GM13977 (cell line): ENCODE measurements at regions not wholly inside any gene's neighbourhood (a gene's known extent, or its start where the extent isn't known, plus 50 kb on each side); places are given as distances from the start of the nearest gene placed in this dataset.

ENCODE experiments used
- DNase-seq: peaks from one replicate; pipeline ENCODE4 v3.0.0; 2012; ENCODE audit warnings: low spot score
- CTCF ChIP-seq: IDR thresholded peaks from 2 replicates; pipeline ENCODE4 v1.5.1; 2012; ENCODE audit warnings: mild to moderate bottlenecking, control low read depth; ENCODE audit not compliant: insufficient read depth; ENCODE audit errors: extremely low read depth, missing control alignments
- in situ Hi-C: fragments of 300-500 bp; cut with MboI; formaldehyde crosslinking; loops from one replicate; pipeline ENCODE4 v1.12.0; 2022; ENCODE audit warnings: low sequenced_read_pairs, low pct_unique_long_range_greater_than_20kb, mixed read lengths, inconsistent platforms; ENCODE audit not compliant: unreplicated experiment

DNA sequence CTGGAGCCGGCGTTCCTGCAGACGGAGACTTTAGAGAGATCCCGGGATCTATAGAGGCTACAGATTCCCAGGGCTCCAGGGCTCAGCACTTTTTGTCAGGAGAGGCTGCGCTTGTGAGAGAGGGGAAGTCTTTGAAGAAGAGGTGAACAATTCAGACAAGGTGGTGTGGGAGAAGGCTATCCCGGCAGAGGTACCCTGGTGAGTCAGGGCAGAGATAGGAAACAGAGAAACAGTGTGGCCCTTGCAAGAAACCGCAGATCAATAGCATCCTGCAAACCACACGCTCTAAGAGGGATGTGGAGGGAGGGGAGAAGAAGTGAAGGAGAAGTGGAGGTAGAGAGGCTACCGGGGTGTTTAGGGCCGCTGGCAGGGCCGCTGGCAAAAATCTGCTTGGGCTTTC is 160.5 kb upstream of the APCDD1 start:
- TF ChIP-seq CTCF = no peak
- no peak for DNase-seq
- in situ Hi-C loops = no loop called here

GRCh38 chr18:10295751-10296150 is 158.7 kb upstream of the APCDD1 start:
- no peak for TF ChIP-seq CTCF
- DNase-seq = no peak
- in situ Hi-C loops = no loop called here

DNA sequence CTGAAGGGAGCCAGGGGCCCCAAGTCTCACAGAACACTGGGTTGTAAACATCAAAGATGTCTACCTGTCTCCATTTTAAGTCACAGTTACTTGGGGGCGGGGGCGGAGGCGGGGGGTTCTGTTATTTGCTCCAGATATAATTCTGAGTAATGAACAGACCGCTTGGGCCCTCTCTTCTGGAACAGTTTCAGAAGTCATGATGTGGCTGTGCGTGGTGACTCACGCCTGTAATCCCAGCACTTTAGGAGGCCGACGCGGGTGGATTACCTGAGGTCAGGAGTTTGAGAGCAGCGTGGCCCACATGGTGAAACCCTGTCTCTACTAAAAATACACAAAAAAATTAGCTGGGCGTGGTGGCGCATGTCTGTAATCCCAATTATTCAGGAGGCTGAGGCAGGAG is 157.9 kb upstream of the APCDD1 start:
- in situ Hi-C loops = no loop called here
- DNase-seq = no peak
- TF ChIP-seq CTCF = no peak

DNA sequence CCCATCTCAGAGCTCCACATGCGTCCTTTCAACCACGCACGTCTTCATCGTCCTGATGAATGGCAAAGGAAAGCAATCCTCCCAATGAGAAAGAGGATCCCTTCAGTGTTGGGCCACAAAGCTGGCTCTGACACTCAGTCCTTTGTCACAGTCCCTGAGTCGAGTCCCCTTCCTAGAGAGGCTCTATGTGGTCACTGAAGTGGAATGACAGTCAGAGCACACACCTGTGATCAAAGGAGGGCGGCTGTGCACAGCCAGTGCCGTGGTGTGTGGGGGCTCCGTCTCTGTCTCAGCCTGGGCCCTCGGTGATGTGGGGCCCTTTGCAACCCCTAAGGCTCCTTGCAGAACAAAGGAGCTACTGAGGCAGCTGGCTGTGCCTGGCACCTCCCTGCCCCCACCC is 157.3 kb upstream of the APCDD1 start:
- TF ChIP-seq CTCF = no peak
- in situ Hi-C loops = no loop called here
- DNase-seq = no peak

GRCh38 chr18:10298346-10298745 is 156.1 kb upstream of the APCDD1 start:
- DNase-seq = no peak
- in situ Hi-C loops = no loop called here
- no peak for TF ChIP-seq CTCF

- no peak for TF ChIP-seq CTCF
- in situ Hi-C loops = no loop called here
- no peak for DNase-seq
These were observed 154.8 kb upstream of the APCDD1 start for GRCh38 chr18:10299643-10300042.

- no peak for DNase-seq
- TF ChIP-seq CTCF = no peak
- in situ Hi-C loops = no loop called here
These were observed 153.7 kb upstream of the APCDD1 start for GRCh38 chr18:10300739-10301138.
